ENCODE measurements at regions not wholly inside any gene's neighbourhood (a gene's known extent, or its start where the extent isn't known, plus 50 kb on each side); places are given as distances from the start of the nearest gene placed in this dataset.

GRCh38 chr13:103812558-103812957, 746.3 kb upstream of the SLC10A2 start:
- in situ Hi-C loops (cut with HindIII; ENCODE audit: low pct_ligation_motif_present, low sequenced_read_pairs): no loop called here

GRCh38 chr13:103810026-103810425, 743.8 kb upstream of the SLC10A2 start:
- no peak for DNase-seq
- H3K4me3 ChIP-seq (ENCODE audit: low read depth, low read length): no peak overlapping the region
- H3K36me3 ChIP-seq (replicated peaks): no peaks in the 10 kb centered on the region
- TF ChIP-seq CTCF (IDR thresholded peaks at IDR 0.05; ENCODE audit: low read depth, low read length, missing control alignments): no peak
- H3K27me3 ChIP-seq (replicated peaks): no peaks in the 10 kb centered on the region
- in situ Hi-C loops (cut with HindIII; ENCODE audit: low pct_ligation_motif_present, low sequenced_read_pairs): no loop called here
- no peak overlapping the region for H3K27ac ChIP-seq

More at GRCh38 chr13:103812558-103812957, 746.3 kb upstream of the SLC10A2 start:
- H3K27ac ChIP-seq: no peak overlapping the region
- DNase-seq: no peak
- no peak overlapping the region for H3K4me3 ChIP-seq (ENCODE audit: low read depth, low read length)
- TF ChIP-seq CTCF (IDR thresholded peaks at IDR 0.05; ENCODE audit: low read depth, low read length, missing control alignments): no peak
- H3K36me3 ChIP-seq (replicated peaks): no peaks in the 10 kb centered on the region
- H3K27me3 ChIP-seq (replicated peaks): no peaks in the 10 kb centered on the region

DNA sequence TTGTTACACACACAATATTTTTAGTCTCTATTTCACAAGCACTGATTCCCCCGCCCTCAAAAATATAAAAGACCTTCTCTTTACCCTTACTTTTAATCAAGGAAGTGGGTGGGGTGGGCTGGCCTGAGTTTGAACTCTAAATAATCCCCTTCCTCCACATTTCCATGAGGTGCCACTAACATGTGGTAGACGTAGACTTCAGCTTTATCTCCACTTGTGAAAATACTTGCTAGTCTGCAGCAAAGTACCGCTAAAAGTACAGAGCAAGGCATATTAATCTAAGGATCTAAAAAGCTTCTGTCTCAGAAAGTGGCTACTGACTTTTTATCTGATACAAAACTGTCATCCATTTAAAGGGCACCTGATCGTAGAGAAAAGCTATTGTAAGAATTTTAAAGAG, 739.6 kb upstream of the SLC10A2 start:
- TF ChIP-seq CTCF (IDR thresholded peaks at IDR 0.05; ENCODE audit: low read depth, low read length, missing control alignments): no peak
- no peak for DNase-seq

GRCh38 chr13:103803349-103803748, 737.1 kb upstream of the SLC10A2 start:
- no peak overlapping the region for H3K4me3 ChIP-seq (ENCODE audit: low read depth, low read length)
- in situ Hi-C loops (cut with HindIII; ENCODE audit: low pct_ligation_motif_present, low sequenced_read_pairs): no loop called here
- DNase-seq: no peak
- no peaks in the 10 kb centered on the region for H3K36me3 ChIP-seq (replicated peaks)
- no peaks in the 10 kb centered on the region for H3K27me3 ChIP-seq (replicated peaks)
- H3K27ac ChIP-seq: no peak overlapping the region
- TF ChIP-seq CTCF (IDR thresholded peaks at IDR 0.05; ENCODE audit: low read depth, low read length, missing control alignments): no peak

More for the DNA sequence above, 739.6 kb upstream of the SLC10A2 start:
- no peaks in the 10 kb centered on the region for H3K27me3 ChIP-seq (replicated peaks)
- no peak overlapping the region for H3K4me3 ChIP-seq (ENCODE audit: low read depth, low read length)
- H3K36me3 ChIP-seq (replicated peaks): no peaks in the 10 kb centered on the region
- H3K27ac ChIP-seq: no peak overlapping the region
- in situ Hi-C loops (cut with HindIII; ENCODE audit: low pct_ligation_motif_present, low sequenced_read_pairs): no loop called here

DNA sequence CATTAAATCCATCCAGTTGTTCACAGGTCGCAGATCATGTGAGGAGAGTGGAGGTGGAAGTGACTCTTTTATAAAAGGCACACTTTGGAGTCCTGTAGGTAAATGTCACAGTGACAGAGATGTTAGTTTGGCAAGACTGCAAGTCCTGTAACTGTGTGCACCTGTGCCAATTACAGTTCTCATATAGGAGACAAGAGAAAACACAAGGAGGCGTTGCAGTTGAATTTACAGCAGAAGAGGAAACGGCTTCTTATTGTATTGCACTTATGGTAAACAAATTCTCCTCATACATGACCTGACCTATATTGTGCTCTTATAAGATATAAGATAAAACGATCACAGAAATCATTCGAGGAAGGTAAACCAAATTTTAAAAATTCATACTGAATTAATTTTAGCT, 732.8 kb upstream of the SLC10A2 start:
- DNase-seq: no peak
- in situ Hi-C loops (cut with HindIII; ENCODE audit: low pct_ligation_motif_present, low sequenced_read_pairs): no loop called here
- H3K27me3 ChIP-seq (replicated peaks): no peaks in the 10 kb centered on the region
- no peak for TF ChIP-seq CTCF (IDR thresholded peaks at IDR 0.05; ENCODE audit: low read depth, low read length, missing control alignments)
- H3K27ac ChIP-seq: no peak overlapping the region
- H3K36me3 ChIP-seq (replicated peaks): no peaks in the 10 kb centered on the region
- H3K4me3 ChIP-seq (ENCODE audit: low read depth, low read length): no peak overlapping the region

- Histone ChIP-seq H3K36me3 (replicated peaks) (no peaks in the 10 kb centered on the region), H3K27ac (no peak overlapping the region), H3K4me3 (ENCODE audit: low read depth, low read length) (no peak overlapping the region), H3K27me3 (replicated peaks) (no peaks in the 10 kb centered on the region)
- in situ Hi-C loops (cut with HindIII; ENCODE audit: low pct_ligation_motif_present, low sequenced_read_pairs): no loop called here
- no peak for DNase-seq
- TF ChIP-seq CTCF (IDR thresholded peaks at IDR 0.05; ENCODE audit: low read depth, low read length, missing control alignments): no peak
Measured at GRCh38 chr13:103795892-103796478, 729.8 kb upstream of the SLC10A2 start.

Data from brain microvascular endothelial cell (primary cell).